AG10803 (cell line): ENCODE measurements at regions not wholly inside any gene's neighbourhood (a gene's known extent, or its start where the extent isn't known, plus 50 kb on each side); places are given as distances from the start of the nearest gene placed in this dataset.

Experiments
- DNase-seq: peaks from one replicate; pipeline ENCODE4 v3.0.0; 2010; ENCODE audit warnings: low read depth
- H3K4me3 ChIP-seq: 2 replicates; pipeline ENCODE4 v1.5.1; 2011; ENCODE audit warnings: mild to moderate bottlenecking, low read length, control low read depth
- TF ChIP-seq, protein P1 (sequence below): conservative IDR thresholded peaks from 2 replicates; pipeline ENCODE4 v1.5.1; 2011; ENCODE audit warnings: mild to moderate bottlenecking, low read length, control low read depth, inconsistent platforms

- no peak for DNase-seq
- H3K4me3 ChIP-seq = no peak overlapping the region
- TF ChIP-seq, protein P1, sequence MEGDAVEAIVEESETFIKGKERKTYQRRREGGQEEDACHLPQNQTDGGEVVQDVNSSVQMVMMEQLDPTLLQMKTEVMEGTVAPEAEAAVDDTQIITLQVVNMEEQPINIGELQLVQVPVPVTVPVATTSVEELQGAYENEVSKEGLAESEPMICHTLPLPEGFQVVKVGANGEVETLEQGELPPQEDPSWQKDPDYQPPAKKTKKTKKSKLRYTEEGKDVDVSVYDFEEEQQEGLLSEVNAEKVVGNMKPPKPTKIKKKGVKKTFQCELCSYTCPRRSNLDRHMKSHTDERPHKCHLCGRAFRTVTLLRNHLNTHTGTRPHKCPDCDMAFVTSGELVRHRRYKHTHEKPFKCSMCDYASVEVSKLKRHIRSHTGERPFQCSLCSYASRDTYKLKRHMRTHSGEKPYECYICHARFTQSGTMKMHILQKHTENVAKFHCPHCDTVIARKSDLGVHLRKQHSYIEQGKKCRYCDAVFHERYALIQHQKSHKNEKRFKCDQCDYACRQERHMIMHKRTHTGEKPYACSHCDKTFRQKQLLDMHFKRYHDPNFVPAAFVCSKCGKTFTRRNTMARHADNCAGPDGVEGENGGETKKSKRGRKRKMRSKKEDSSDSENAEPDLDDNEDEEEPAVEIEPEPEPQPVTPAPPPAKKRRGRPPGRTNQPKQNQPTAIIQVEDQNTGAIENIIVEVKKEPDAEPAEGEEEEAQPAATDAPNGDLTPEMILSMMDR = no peak
These were observed 784.6 kb downstream of the NR2F2 start for GRCh38 chr15:97114900-97115760.

DNA sequence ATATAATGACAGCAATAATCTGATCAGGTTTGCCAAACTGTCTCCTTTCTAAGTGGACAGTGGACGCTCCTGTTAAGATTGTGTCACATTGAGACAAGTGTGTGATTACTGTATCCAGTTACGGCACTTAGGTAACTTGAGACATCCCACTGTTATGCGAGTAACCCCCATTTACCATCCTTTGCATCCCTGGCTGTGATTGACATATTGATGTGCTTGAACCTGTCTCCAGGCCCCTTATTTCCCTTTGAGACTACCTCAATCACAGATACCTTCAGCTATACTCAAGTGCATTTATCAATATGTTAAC, 785.2 kb downstream of the NR2F2 start:
- no peak overlapping the region for H3K4me3 ChIP-seq
- TF ChIP-seq, protein P1 = no peak
- DNase-seq = no peak

GRCh38 chr15:97124790-97125189, 794.3 kb downstream of the NR2F2 start:
- H3K4me3 ChIP-seq = no peak overlapping the region
- TF ChIP-seq, protein P1 = no peak
- no peak for DNase-seq

DNA sequence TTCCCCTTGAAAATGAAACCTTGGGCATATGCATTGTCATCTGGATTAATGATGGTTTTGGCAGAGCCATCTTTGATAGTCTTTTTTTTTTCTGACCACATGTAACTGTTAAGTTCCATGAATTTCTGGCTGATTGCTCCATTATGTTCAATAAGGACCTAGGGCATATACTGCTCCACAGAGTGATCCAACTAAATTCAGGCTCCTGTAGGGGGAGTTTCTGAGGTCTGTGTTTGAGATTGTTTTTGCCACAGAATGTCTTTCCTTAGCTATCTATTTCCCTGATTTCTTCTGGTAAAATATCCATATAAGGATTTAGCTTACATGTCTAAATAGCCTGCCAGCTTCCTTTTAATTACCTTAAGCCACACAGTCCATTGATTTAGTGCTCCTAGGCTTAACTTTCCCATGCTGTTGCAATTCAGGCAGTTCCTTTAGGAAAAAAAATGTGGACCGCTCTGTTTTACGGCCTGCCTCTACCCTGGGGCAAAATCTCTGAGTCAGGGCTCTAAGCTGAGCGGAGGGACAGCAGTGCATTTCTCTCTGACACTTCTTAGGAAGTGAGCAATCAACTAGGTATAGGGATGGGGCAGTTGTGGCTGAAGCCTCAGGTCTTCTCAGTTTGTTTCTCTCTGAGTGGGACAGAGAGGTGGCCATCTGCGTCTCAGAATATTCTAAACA, 796.2 kb downstream of the NR2F2 start:
- no peak overlapping the region for H3K4me3 ChIP-seq
- DNase-seq = no peak
- TF ChIP-seq, protein P1 = no peak

GRCh38 chr15:97129674-97130073, 799.2 kb downstream of the NR2F2 start:
- no peak overlapping the region for H3K4me3 ChIP-seq
- no peak for DNase-seq
- TF ChIP-seq, protein P1 = no peak

GRCh38 chr15:97140216-97140615, 809.7 kb downstream of the NR2F2 start:
- no peak for DNase-seq
- TF ChIP-seq, protein P1 = no peak
- H3K4me3 ChIP-seq = no peak overlapping the region

GRCh38 chr15:97141360-97141759, 810.9 kb downstream of the NR2F2 start:
- TF ChIP-seq, protein P1 = no peak
- no peak for DNase-seq

More at GRCh38 chr15:97141360-97141759, 810.9 kb downstream of the NR2F2 start:
- H3K4me3 ChIP-seq = no peak overlapping the region
